Activated T-cell treated with anti-CD3 and anti-CD28 coated beads, Interleukin-2, amount 50 U/mL, for 72 hours (primary cell): ENCODE measurements at regions not wholly inside any gene's neighbourhood (a gene's known extent, or its start where the extent isn't known, plus 50 kb on each side); places are given as distances from the start of the nearest gene placed in this dataset.

Source experiments
- ATAC-seq, 2 donors: fragments of 150-1000 bp; cut with Tn5 transposase; replicated peaks in 1 of 2; 2 replicates each; pipeline ENCODE4 v1.10.0; 2021; ENCODE audit warnings: moderate library complexity in 2 of 2, mild to moderate bottlenecking in 1 of 2
- DNase-seq, 2 donors: peaks; one replicate each; pipeline ENCODE4 v3.0.0; 2021 to 2022; ENCODE audit warnings: mixed read lengths in 1 of 2
- H3K27ac Mint-ChIP-seq: one replicate; pipeline ENCODE4 v1.8.0; 2022; ENCODE audit warnings: mild to moderate bottlenecking, moderate library complexity, mixed read lengths
- H3K27me3 Mint-ChIP-seq: one replicate; pipeline ENCODE4 v1.8.0; 2022; ENCODE audit warnings: low read depth, mixed read lengths
- H3K36me3 Mint-ChIP-seq, 2 donors: one replicate each; pipeline ENCODE4 v1.8.0; 2022; ENCODE audit warnings: mixed read lengths in 2 of 2, mild to moderate bottlenecking in 1 of 2; ENCODE audit not compliant: insufficient read depth in 2 of 2
- H3K4me1 Mint-ChIP-seq: one replicate; pipeline ENCODE4 v1.8.0; 2022; ENCODE audit warnings: low read depth, mixed read lengths
- H3K4me3 Mint-ChIP-seq, 2 donors: one replicate each; pipeline ENCODE4 v1.8.0; 2022; ENCODE audit warnings: mild to moderate bottlenecking in 2 of 2, mixed read lengths in 2 of 2, moderate library complexity in 2 of 2
- H3K9me3 Mint-ChIP-seq, 2 donors: one replicate each; pipeline ENCODE4 v1.8.0; 2022; ENCODE audit warnings: mixed read lengths in 2 of 2

GRCh38 chr9:16974436-16974835 lies 104.0 kb upstream of the BNC2 start:
- peaks cover 6 to 9% of the 10 kb centered on the region in 2 donors for H3K9me3 Mint-ChIP-seq
- peaks cover 2 to 6% of the 10 kb centered on the region in 2 donors for H3K36me3 Mint-ChIP-seq
- no peak for ATAC-seq

GRCh38 chr9:16970321-16970720 lies 99.9 kb upstream of the BNC2 start:
- H3K27me3 Mint-ChIP-seq: no peaks in the 10 kb centered on the region
- DNase-seq (no peak), ATAC-seq (no peak)
- H3K9me3 Mint-ChIP-seq: peaks cover 6 to 12% of the 10 kb centered on the region in 2 donors
- no peaks in the 10 kb centered on the region for H3K4me1 Mint-ChIP-seq
- H3K27ac Mint-ChIP-seq: no peak overlapping the region
- H3K36me3 Mint-ChIP-seq: peaks cover 4 to 6% of the 10 kb centered on the region in 2 donors
- no peak overlapping the region for H3K4me3 Mint-ChIP-seq

More at GRCh38 chr9:16974436-16974835, 104.0 kb upstream of the BNC2 start:
- no peak overlapping the region for H3K27ac Mint-ChIP-seq
- DNase-seq: no peak
- no peaks in the 10 kb centered on the region for H3K4me1 Mint-ChIP-seq
- H3K27me3 Mint-ChIP-seq: no peaks in the 10 kb centered on the region
- no peak overlapping the region for H3K4me3 Mint-ChIP-seq

GRCh38 chr9:16964228-16964627 lies 93.8 kb upstream of the BNC2 start:
- H3K27me3 Mint-ChIP-seq: no peaks in the 10 kb centered on the region
- H3K4me3 Mint-ChIP-seq: no peak overlapping the region
- no peak for ATAC-seq
- peaks cover 0 to 5% of the 10 kb centered on the region in 2 donors for H3K36me3 Mint-ChIP-seq
- DNase-seq: no peak
- peaks cover 9 to 14% of the 10 kb centered on the region in 2 donors for H3K9me3 Mint-ChIP-seq
- H3K4me1 Mint-ChIP-seq: no peaks in the 10 kb centered on the region
- no peak overlapping the region for H3K27ac Mint-ChIP-seq

GRCh38 chr9:16960084-16960483 lies 89.6 kb upstream of the BNC2 start:
- Mint-ChIP-seq H3K36me3 (peaks cover 0 to 4% of the 10 kb centered on the region in 2 donors), H3K4me3 (no peak overlapping the region), H3K4me1 (no peaks in the 10 kb centered on the region), H3K9me3 (peaks cover 9 to 11% of the 10 kb centered on the region in 2 donors), H3K27me3 (no peaks in the 10 kb centered on the region), H3K27ac (no peak overlapping the region)
- ATAC-seq: peak in 1 of 2 donors; percentile 45
- no peak for DNase-seq

GRCh38 chr9:16959391-16959790 lies 88.9 kb upstream of the BNC2 start:
- no peaks in the 10 kb centered on the region for H3K27me3 Mint-ChIP-seq
- H3K4me3 Mint-ChIP-seq: no peak overlapping the region

GRCh38 chr9:16954040-16954439 lies 83.6 kb upstream of the BNC2 start:
- ATAC-seq: no peak
- Mint-ChIP-seq H3K4me1 (no peaks in the 10 kb centered on the region), H3K4me3 (no peak overlapping the region), H3K9me3 (peaks cover 0 to 1% of the 10 kb centered on the region in 2 donors), H3K36me3 (no peaks in the 10 kb centered on the region), H3K27ac (no peak overlapping the region), H3K27me3 (no peaks in the 10 kb centered on the region)
- DNase-seq: no peak

More at GRCh38 chr9:16959391-16959790, 88.9 kb upstream of the BNC2 start:
- H3K9me3 Mint-ChIP-seq: peaks cover 9 to 11% of the 10 kb centered on the region in 2 donors
- H3K27ac Mint-ChIP-seq: no peak overlapping the region
- no peaks in the 10 kb centered on the region for H3K4me1 Mint-ChIP-seq
- DNase-seq: no peak
- ATAC-seq: no peak
- H3K36me3 Mint-ChIP-seq: peaks cover 0 to 4% of the 10 kb centered on the region in 2 donors

GRCh38 chr9:16951502-16951901 lies 81.0 kb upstream of the BNC2 start:
- no peaks in the 10 kb centered on the region for H3K27me3 Mint-ChIP-seq
- no peaks in the 10 kb centered on the region for H3K36me3 Mint-ChIP-seq
- H3K4me3 Mint-ChIP-seq: no peak overlapping the region
- no peaks in the 10 kb centered on the region for H3K4me1 Mint-ChIP-seq
- H3K27ac Mint-ChIP-seq: no peak overlapping the region
- DNase-seq (no peak), ATAC-seq (no peak)
- no peaks in the 10 kb centered on the region for H3K9me3 Mint-ChIP-seq

- Mint-ChIP-seq H3K9me3 (peaks cover 0 to 1% of the 10 kb centered on the region in 2 donors), H3K36me3 (no peaks in the 10 kb centered on the region), H3K4me3 (no peak overlapping the region), H3K4me1 (no peaks in the 10 kb centered on the region), H3K27me3 (no peaks in the 10 kb centered on the region), H3K27ac (no peak overlapping the region)
- no peak for ATAC-seq
- no peak for DNase-seq
Observed at GRCh38 chr9:16950051-16950450, 79.6 kb upstream of the BNC2 start.

GRCh38 chr9:16930578-16930977 lies 60.1 kb upstream of the BNC2 start:
- no peaks in the 10 kb centered on the region for H3K4me1 Mint-ChIP-seq
- DNase-seq: no peak
- peaks cover 4 to 8% of the 10 kb centered on the region in 2 donors for H3K9me3 Mint-ChIP-seq
- no peaks in the 10 kb centered on the region for H3K27me3 Mint-ChIP-seq
- no peak overlapping the region for H3K4me3 Mint-ChIP-seq
- peaks cover 0 to 2% of the 10 kb centered on the region in 2 donors for H3K36me3 Mint-ChIP-seq
- no peak overlapping the region for H3K27ac Mint-ChIP-seq
- ATAC-seq: no peak

GRCh38 chr9:16928179-16928945 lies 57.9 kb upstream of the BNC2 start:
- H3K9me3 Mint-ChIP-seq: peaks cover 0 to 4% of the 10 kb centered on the region in 2 donors
- no peaks in the 10 kb centered on the region for H3K4me1 Mint-ChIP-seq
- DNase-seq (no peak), ATAC-seq (no peak)
- H3K27ac Mint-ChIP-seq: no peak overlapping the region
- no peaks in the 10 kb centered on the region for H3K27me3 Mint-ChIP-seq
- H3K4me3 Mint-ChIP-seq: no peak overlapping the region
- H3K36me3 Mint-ChIP-seq: no peaks in the 10 kb centered on the region

- no peaks in the 10 kb centered on the region for H3K36me3 Mint-ChIP-seq
- H3K4me3 Mint-ChIP-seq: no peak overlapping the region
- no peaks in the 10 kb centered on the region for H3K27me3 Mint-ChIP-seq
- no peak for DNase-seq
- ATAC-seq: no peak
- H3K4me1 Mint-ChIP-seq: no peaks in the 10 kb centered on the region
- no peak overlapping the region for H3K27ac Mint-ChIP-seq
- H3K9me3 Mint-ChIP-seq: peaks cover 0 to 3% of the 10 kb centered on the region in 2 donors
Observed at GRCh38 chr9:16925426-16925825, 55.0 kb upstream of the BNC2 start.

GRCh38 chr9:16924311-16924915 lies 53.9 kb upstream of the BNC2 start:
- H3K9me3 Mint-ChIP-seq: peaks cover 3 to 6% of the 10 kb centered on the region in 2 donors
- no peak overlapping the region for H3K4me3 Mint-ChIP-seq
- no peak overlapping the region for H3K27ac Mint-ChIP-seq
- no peaks in the 10 kb centered on the region for H3K4me1 Mint-ChIP-seq
- H3K36me3 Mint-ChIP-seq: no peaks in the 10 kb centered on the region
- DNase-seq (no peak), ATAC-seq (no peak)
- H3K27me3 Mint-ChIP-seq: no peaks in the 10 kb centered on the region

- Mint-ChIP-seq H3K36me3 (no peaks in the 10 kb centered on the region), H3K4me3 (no peak overlapping the region), H3K27ac (no peak overlapping the region), H3K4me1 (no peaks in the 10 kb centered on the region), H3K27me3 (no peaks in the 10 kb centered on the region), H3K9me3 (peaks cover 9% of the 10 kb centered on the region in 2 donors)
- DNase-seq (no peak), ATAC-seq (no peak)
Observed at GRCh38 chr9:16921855-16922254, 51.4 kb upstream of the BNC2 start.
